ENCODE measurements at regions not wholly inside any gene's neighbourhood (a gene's known extent, or its start where the extent isn't known, plus 50 kb on each side); places are given as distances from the start of the nearest gene placed in this dataset.

GRCh38 chr14:93847473-93847872 is 59.2 kb upstream of the PRIMA1 start:
- TF ChIP-seq ZNF615 (CRISPR knock-in tag; IDR thresholded peaks at IDR 0.05; ENCODE audit: borderline replicate concordance) = no peak
- TF ChIP-seq ATF2 (CRISPR knock-in tag; IDR thresholded peaks at IDR 0.05) = no peak
- TF ChIP-seq BCLAF1 (IDR thresholded peaks at IDR 0.05) = no peak
